Fibroblast of villous mesenchyme (primary cell): ENCODE measurements at regions not wholly inside any gene's neighbourhood (a gene's known extent, or its start where the extent isn't known, plus 50 kb on each side); places are given as distances from the start of the nearest gene placed in this dataset.

ENCODE experiments used
- DNase-seq: peaks from one replicate; pipeline ENCODE4 v3.0.0-alpha.2; 2010; ENCODE audit warnings: low read depth
- H3K4me3 ChIP-seq: 2 replicates; pipeline ENCODE4 v1.5.1; 2011; ENCODE audit warnings: low read depth, mild to moderate bottlenecking, low read length
- CTCF ChIP-seq: IDR thresholded peaks from 2 replicates; pipeline ENCODE4 v1.5.1; 2012; ENCODE audit warnings: low read depth, mild to moderate bottlenecking, low read length; ENCODE audit not compliant: insufficient read depth

DNA sequence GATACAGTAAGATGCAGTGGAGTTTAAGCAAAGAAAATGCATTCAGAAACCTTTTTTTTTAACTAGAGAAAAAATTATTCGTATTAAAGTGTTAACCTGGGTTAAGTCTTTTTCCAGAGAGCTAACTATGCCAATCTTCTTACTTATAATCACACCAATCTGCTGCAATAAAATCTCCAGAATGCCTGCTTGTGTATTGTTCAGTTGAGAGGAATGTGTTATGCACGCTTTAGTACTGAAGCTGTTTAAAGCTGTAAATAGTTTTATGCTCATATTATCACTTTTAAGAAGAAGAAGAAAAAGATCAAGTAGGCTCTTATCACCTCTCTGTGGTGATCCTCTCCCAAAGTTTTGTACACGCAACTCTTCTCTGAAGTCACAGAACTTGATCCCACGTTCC, 528.7 kb downstream of the RFC3 start:
- H3K4me3 ChIP-seq: no peak overlapping the region
- no peak for TF ChIP-seq CTCF
- DNase-seq: no peak

GRCh38 chr13:34347784-34348573, 530.0 kb downstream of the RFC3 start:
- peak; percentile 47 for DNase-seq
- H3K4me3 ChIP-seq: no peak overlapping the region
- no peak for TF ChIP-seq CTCF

DNA sequence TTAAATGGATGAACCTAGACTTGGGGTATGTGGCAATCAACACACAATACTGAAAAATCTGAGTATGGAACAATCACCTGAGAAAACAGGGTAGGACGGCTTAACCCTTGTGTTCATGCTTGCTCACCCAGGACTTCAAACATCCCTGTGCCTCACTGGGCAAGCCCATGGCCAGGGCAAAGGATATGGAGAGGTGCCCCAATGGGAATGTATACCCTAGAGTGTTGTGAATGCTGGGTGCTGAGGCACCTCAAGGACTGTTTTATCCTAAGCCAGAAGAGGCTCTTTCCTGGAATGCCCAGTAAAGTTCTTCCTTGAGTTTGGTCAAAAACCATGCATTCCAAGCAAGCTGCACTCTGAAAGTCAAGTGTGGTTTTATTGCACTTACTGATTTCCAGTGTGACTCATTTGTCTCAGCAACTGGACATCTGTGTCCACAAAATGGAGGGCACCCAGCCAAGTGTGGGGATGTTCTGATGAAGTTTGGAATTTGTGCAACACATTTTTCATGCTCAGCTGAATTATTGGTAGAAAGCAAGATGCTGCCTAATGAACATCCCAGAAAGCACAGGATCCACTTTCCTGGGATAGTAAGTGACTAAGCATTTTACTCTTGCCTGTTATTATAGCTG, 531.3 kb downstream of the RFC3 start:
- H3K4me3 ChIP-seq: no peak overlapping the region
- peak; percentile 95 for DNase-seq
- TF ChIP-seq CTCF: no peak

- DNase-seq: no peak
- no peak overlapping the region for H3K4me3 ChIP-seq
- TF ChIP-seq CTCF: no peak
Observed at GRCh38 chr13:34350671-34351070, 532.7 kb downstream of the RFC3 start.

DNA sequence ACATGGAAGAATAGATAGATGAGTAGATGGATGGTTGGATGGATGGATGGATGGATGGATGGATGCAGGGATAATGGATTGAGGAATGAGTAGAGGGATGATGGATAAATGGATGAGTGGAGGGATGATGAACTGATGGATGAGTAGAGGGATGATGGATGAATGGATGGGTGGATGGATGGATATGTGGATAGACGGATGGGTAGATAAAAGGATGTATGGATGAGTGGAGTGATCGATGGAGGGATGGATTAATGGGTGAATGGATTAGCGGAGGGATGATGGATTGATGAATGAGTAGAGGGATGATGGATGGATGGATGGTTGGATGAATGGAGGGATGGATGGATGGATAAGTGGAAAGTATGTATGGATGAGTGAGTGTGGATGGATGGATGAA, 533.2 kb downstream of the RFC3 start:
- DNase-seq: no peak
- H3K4me3 ChIP-seq: no peak overlapping the region
- TF ChIP-seq CTCF: no peak

DNA sequence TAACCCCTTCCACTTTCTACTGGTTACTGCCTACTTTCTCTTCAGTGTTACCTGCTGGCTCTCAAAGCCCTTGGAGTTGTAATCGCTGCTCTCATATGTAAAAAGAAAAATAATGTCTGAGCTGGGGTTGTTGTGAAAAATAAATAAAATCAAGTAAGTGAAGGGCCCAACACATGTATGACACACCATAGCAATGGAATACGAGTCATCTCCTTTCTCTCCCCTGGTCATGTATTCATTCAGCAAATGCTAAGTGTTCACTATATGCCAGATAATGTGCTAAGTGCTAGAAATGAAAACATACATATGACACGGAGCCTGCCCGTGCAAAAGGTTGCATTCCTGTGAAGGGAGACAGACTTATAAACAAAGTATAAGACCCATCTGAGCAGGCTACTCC, 535.0 kb downstream of the RFC3 start:
- no peak for DNase-seq
- no peak overlapping the region for H3K4me3 ChIP-seq
- no peak for TF ChIP-seq CTCF
